SK-N-SH (cell line): ENCODE measurements at regions not wholly inside any gene's neighbourhood (a gene's known extent, or its start where the extent isn't known, plus 50 kb on each side); places are given as distances from the start of the nearest gene placed in this dataset.

Source experiments
- EP300 ChIP-seq, 2 experiments: IDR thresholded peaks; 2 replicates each; pipeline versions ENCODE4 v1.4.0 to v1.6.1; 2012; ENCODE audit warnings: borderline replicate concordance in 1 of 2, low read depth in 1 of 2, low read length in 1 of 2
- EZH2phosphoT487 ChIP-seq: fragments of 200-600 bp; sonication (generic); IDR thresholded peaks from 2 replicates; pipeline ENCODE4 v1.6.1; 2017; ENCODE audit warnings: low read depth, mixed run types, mild to moderate bottlenecking, antibody characterized with exemption, moderate library complexity, borderline replicate concordance
- GABPA ChIP-seq: IDR thresholded peaks from 2 replicates; pipeline ENCODE4 v1.4.0; 2012; ENCODE audit warnings: low read depth, mild to moderate bottlenecking
- GATA2 ChIP-seq: sonication (generic); formaldehyde crosslinking; IDR thresholded peaks from 2 replicates; pipeline ENCODE4 v1.5.0; 2020; ENCODE audit warnings: mild to moderate bottlenecking, missing genetic modification reagents
- MXI1 ChIP-seq: IDR thresholded peaks from 2 replicates; pipeline ENCODE4 v1.6.1; 2012; ENCODE audit warnings: mild to moderate bottlenecking, low read depth, low read length, improper control_type of control experiment
- NFIC ChIP-seq: IDR thresholded peaks from 2 replicates; pipeline ENCODE4 v1.4.0; 2012; ENCODE audit warnings: borderline replicate concordance
- SIN3A ChIP-seq: IDR thresholded peaks from 2 replicates; pipeline ENCODE4 v1.6.1; 2012; ENCODE audit warnings: low read depth, mild to moderate bottlenecking, low read length, moderate library complexity, borderline replicate concordance
- SMC3 ChIP-seq: IDR thresholded peaks from 2 replicates; pipeline ENCODE4 v1.6.1; 2012; ENCODE audit warnings: low read depth, low read length, improper control_type of control experiment
- TAF1 ChIP-seq: IDR thresholded peaks from 2 replicates; pipeline ENCODE4 v1.6.1; 2012; ENCODE audit warnings: low read depth, mild to moderate bottlenecking, low read length, moderate library complexity, borderline replicate concordance
- YY1 ChIP-seq: IDR thresholded peaks from 2 replicates; pipeline ENCODE4 v1.4.0; 2012; ENCODE audit warnings: low read depth, mild to moderate bottlenecking
- TF ChIP-seq, protein P1 (sequence below): fragments of 200-600 bp; sonication (generic); IDR thresholded peaks from 2 replicates; pipeline ENCODE4 v1.6.1; 2017; ENCODE audit warnings: antibody characterized with exemption, mild to moderate bottlenecking, moderate library complexity
- TF ChIP-seq, protein P2 (sequence below): fragments of 150-350 bp; IDR thresholded peaks from 2 replicates; pipeline ENCODE4 v1.6.1; 2017; ENCODE audit warnings: antibody characterized with exemption, low read length, low read depth, borderline replicate concordance

DNA sequence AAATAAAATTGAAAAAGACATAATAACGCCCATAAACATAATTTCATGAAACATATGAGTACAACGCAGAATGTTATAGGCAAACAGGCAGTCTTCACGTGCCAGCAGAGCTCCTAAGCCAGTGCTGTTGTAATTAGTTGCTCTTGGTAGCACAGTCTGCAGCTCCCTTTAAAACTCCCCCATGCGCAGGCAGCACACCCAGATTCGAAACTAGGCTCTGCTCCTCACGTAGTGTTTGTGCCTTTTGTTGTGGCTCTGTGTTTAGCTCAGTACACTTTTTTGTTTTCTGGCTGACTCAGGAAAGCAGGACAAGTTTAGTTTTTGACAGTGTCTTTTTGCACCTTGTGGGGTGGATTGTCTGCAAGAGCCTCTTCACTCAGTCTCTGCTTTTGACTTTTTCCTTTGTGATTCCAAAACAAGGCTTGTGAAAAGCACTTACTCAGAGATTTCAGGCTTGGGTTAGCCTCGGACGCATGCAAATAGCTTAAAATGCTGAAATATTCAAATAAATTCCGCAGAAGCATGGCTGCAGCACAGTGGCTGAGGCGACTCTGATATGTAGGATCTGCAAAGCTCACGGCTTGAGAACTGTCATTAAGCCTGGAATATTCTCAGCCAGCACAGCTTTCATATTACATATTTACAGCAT, 113.6 kb downstream of the IRX1 start:
- TF ChIP-seq, protein P1, sequence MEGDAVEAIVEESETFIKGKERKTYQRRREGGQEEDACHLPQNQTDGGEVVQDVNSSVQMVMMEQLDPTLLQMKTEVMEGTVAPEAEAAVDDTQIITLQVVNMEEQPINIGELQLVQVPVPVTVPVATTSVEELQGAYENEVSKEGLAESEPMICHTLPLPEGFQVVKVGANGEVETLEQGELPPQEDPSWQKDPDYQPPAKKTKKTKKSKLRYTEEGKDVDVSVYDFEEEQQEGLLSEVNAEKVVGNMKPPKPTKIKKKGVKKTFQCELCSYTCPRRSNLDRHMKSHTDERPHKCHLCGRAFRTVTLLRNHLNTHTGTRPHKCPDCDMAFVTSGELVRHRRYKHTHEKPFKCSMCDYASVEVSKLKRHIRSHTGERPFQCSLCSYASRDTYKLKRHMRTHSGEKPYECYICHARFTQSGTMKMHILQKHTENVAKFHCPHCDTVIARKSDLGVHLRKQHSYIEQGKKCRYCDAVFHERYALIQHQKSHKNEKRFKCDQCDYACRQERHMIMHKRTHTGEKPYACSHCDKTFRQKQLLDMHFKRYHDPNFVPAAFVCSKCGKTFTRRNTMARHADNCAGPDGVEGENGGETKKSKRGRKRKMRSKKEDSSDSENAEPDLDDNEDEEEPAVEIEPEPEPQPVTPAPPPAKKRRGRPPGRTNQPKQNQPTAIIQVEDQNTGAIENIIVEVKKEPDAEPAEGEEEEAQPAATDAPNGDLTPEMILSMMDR, result no peak
- no peak for TF ChIP-seq MXI1
- no peak for TF ChIP-seq EP300 (IDR thresholded peaks at IDR 0.05; ENCODE audit: borderline replicate concordance in 1 of 2, low read depth in 1 of 2, low read length in 1 of 2)
- no peak for TF ChIP-seq TAF1
- TF ChIP-seq, protein P2, sequence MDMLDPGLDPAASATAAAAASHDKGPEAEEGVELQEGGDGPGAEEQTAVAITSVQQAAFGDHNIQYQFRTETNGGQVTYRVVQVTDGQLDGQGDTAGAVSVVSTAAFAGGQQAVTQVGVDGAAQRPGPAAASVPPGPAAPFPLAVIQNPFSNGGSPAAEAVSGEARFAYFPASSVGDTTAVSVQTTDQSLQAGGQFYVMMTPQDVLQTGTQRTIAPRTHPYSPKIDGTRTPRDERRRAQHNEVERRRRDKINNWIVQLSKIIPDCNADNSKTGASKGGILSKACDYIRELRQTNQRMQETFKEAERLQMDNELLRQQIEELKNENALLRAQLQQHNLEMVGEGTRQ, result no peak
- no peak for TF ChIP-seq GABPA
- no peak for TF ChIP-seq NFIC
- TF ChIP-seq SIN3A, result no peak
- no peak for TF ChIP-seq YY1
- TF ChIP-seq GATA2, result no peak
- no peak for TF ChIP-seq SMC3
- TF ChIP-seq EZH2phosphoT487, result no peak
